Endothelial cell of umbilical vein (primary cell): ENCODE measurements at regions not wholly inside any gene's neighbourhood (a gene's known extent, or its start where the extent isn't known, plus 50 kb on each side); places are given as distances from the start of the nearest gene placed in this dataset.

Experiments
- CTCF ChIP-seq, 2 donors: IDR thresholded peaks; 1 replicate in 1 of 2; 2 replicates in 1 of 2; pipeline ENCODE4 v1.5.1; 2011; ENCODE audit warnings: low read length in 2 of 2, mild to moderate bottlenecking in 2 of 2, moderate library complexity in 2 of 2, control low read depth in 1 of 2, inconsistent platforms in 1 of 2, low read depth in 1 of 2; ENCODE audit not compliant: insufficient read depth in 1 of 2; ENCODE audit errors: extremely low read depth in 1 of 2
- EZH2 ChIP-seq: IDR thresholded peaks from 2 replicates; pipeline ENCODE4 v1.6.1; 2012; ENCODE audit warnings: borderline replicate concordance, low read depth, mild to moderate bottlenecking, moderate library complexity, low read length, inconsistent platforms; ENCODE audit not compliant: severe bottlenecking
- MYC ChIP-seq: IDR thresholded peaks from one replicate; pipeline ENCODE4 v1.6.1; 2011; ENCODE audit warnings: mild to moderate bottlenecking, low read depth, low read length
- POLR2A ChIP-seq: IDR thresholded peaks from 2 replicates; pipeline ENCODE4 v1.6.1; 2012; ENCODE audit warnings: low read depth, mild to moderate bottlenecking, control low read depth, low read length
- POLR2AphosphoS5 ChIP-seq: IDR thresholded peaks from 2 replicates; pipeline ENCODE4 v1.6.1; 2012; ENCODE audit warnings: low read depth, mild to moderate bottlenecking, control low read depth, low read length, moderate library complexity; ENCODE audit not compliant: insufficient read depth

- TF ChIP-seq CTCF (IDR thresholded peaks at IDR 0.05; ENCODE audit: extremely low read depth in 1 of 2, insufficient read depth in 1 of 2, low read depth in 1 of 2, low read length in 2 of 2) (no peak), POLR2A (no peak), MYC (no peak), POLR2AphosphoS5 (no peak), EZH2 (no peak)
These were observed 281.4 kb downstream of the HHIPL2 start for GRCh38 chr1:222266223-222267196.
